Type B pancreatic cell (in vitro differentiated cells): ENCODE measurements at regions not wholly inside any gene's neighbourhood (a gene's known extent, or its start where the extent isn't known, plus 50 kb on each side); places are given as distances from the start of the nearest gene placed in this dataset.
"Not testable (repeated sequence)": the region's sequence is repeated elsewhere in the genome, so short reads cannot be mapped to it uniquely, and the experiment has no call there.

Experiments
- DNase-seq: peaks from one replicate; pipeline ENCODE4 v3.0.0; 2021; ENCODE audit warnings: mixed read lengths; ENCODE audit not compliant: unreplicated experiment; ENCODE audit errors: extremely low spot score
- H3K27ac Mint-ChIP-seq: 2 replicates; pipeline ENCODE4 v1.8.0; 2021; ENCODE audit warnings: mild to moderate bottlenecking, mixed read lengths
- H3K27me3 Mint-ChIP-seq: 2 replicates; pipeline ENCODE4 v1.8.0; 2021; ENCODE audit warnings: mixed read lengths
- H3K36me3 Mint-ChIP-seq: 2 replicates; pipeline ENCODE4 v1.8.0; 2021; ENCODE audit warnings: mixed read lengths
- H3K4me1 Mint-ChIP-seq: one replicate; pipeline ENCODE4 v1.8.0; 2021; ENCODE audit warnings: mixed read lengths; ENCODE audit not compliant: unreplicated experiment
- H3K4me3 Mint-ChIP-seq: 2 replicates; pipeline ENCODE4 v1.8.0; 2021; ENCODE audit warnings: mild to moderate bottlenecking, mixed read lengths
- H3K9me3 Mint-ChIP-seq: 2 replicates; pipeline ENCODE4 v1.8.0; 2021; ENCODE audit warnings: mixed read lengths
- TF ChIP-seq, protein P1 (sequence below): fragments of 200-600 bp; sonication (generic); conservative IDR thresholded peaks from 2 replicates; pipeline ENCODE4 v1.5.0; 2021; ENCODE audit warnings: antibody characterized with exemption, mild to moderate bottlenecking

GRCh38 chr1:121443001-121443540, 258.3 kb downstream of the SRGAP2C start:
- no peak overlapping the region for H3K4me3 Mint-ChIP-seq
- H3K36me3 Mint-ChIP-seq = no peaks in the 10 kb centered on the region
- no peaks in the 10 kb centered on the region for H3K27me3 Mint-ChIP-seq
- peaks cover 9% of the 10 kb centered on the region for H3K9me3 Mint-ChIP-seq
- H3K27ac Mint-ChIP-seq = no peak overlapping the region
- H3K4me1 Mint-ChIP-seq = no peaks in the 10 kb centered on the region
- TF ChIP-seq, protein P1, sequence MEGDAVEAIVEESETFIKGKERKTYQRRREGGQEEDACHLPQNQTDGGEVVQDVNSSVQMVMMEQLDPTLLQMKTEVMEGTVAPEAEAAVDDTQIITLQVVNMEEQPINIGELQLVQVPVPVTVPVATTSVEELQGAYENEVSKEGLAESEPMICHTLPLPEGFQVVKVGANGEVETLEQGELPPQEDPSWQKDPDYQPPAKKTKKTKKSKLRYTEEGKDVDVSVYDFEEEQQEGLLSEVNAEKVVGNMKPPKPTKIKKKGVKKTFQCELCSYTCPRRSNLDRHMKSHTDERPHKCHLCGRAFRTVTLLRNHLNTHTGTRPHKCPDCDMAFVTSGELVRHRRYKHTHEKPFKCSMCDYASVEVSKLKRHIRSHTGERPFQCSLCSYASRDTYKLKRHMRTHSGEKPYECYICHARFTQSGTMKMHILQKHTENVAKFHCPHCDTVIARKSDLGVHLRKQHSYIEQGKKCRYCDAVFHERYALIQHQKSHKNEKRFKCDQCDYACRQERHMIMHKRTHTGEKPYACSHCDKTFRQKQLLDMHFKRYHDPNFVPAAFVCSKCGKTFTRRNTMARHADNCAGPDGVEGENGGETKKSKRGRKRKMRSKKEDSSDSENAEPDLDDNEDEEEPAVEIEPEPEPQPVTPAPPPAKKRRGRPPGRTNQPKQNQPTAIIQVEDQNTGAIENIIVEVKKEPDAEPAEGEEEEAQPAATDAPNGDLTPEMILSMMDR = no peak
- no peak for DNase-seq

- H3K27ac Mint-ChIP-seq = no peak overlapping the region
- no peak for DNase-seq
- H3K4me3 Mint-ChIP-seq = no peak overlapping the region
- H3K9me3 Mint-ChIP-seq = peaks cover 9% of the 10 kb centered on the region
- no peaks in the 10 kb centered on the region for H3K27me3 Mint-ChIP-seq
- H3K36me3 Mint-ChIP-seq = no peaks in the 10 kb centered on the region
- H3K4me1 Mint-ChIP-seq = no peaks in the 10 kb centered on the region
- TF ChIP-seq, protein P1 = no peak
These were observed 259.3 kb downstream of the SRGAP2C start for GRCh38 chr1:121444096-121444495.

DNA sequence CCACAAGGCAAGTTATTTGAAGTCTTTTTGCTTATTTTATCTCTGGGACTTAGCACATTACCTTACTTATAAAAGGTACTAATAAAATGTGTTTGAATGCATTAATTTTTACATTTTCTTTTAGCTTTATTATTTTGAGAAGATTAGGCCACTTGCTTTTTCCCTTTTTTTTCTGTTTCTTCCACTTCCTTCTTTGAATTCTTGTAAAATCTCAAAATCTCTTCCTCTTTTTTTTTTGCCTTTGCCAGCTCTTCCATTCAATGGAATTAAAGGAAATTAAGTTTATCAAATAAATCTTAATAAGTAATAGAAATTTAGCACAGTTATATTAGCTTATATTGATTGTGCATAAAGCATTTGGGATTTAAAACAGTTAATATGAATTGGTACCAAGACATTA, 260.9 kb downstream of the SRGAP2C start:
- Mint-ChIP-seq H3K4me3 (no peak overlapping the region), H3K4me1 (no peaks in the 10 kb centered on the region), H3K27me3 (no peaks in the 10 kb centered on the region), H3K27ac (no peak overlapping the region), H3K36me3 (no peaks in the 10 kb centered on the region), H3K9me3 (peaks cover 2% of the 10 kb centered on the region)
- no peak for DNase-seq
- TF ChIP-seq, protein P1 = no peak

- not testable (repeated sequence) for H3K4me3 Mint-ChIP-seq, H3K4me1 Mint-ChIP-seq, H3K27me3 Mint-ChIP-seq, DNase-seq, H3K36me3 Mint-ChIP-seq, H3K27ac Mint-ChIP-seq, H3K9me3 Mint-ChIP-seq
- TF ChIP-seq, protein P1 = peak; percentile 79
These were observed 262.6 kb downstream of the SRGAP2C start for GRCh38 chr1:121447280-121447923.

DNA sequence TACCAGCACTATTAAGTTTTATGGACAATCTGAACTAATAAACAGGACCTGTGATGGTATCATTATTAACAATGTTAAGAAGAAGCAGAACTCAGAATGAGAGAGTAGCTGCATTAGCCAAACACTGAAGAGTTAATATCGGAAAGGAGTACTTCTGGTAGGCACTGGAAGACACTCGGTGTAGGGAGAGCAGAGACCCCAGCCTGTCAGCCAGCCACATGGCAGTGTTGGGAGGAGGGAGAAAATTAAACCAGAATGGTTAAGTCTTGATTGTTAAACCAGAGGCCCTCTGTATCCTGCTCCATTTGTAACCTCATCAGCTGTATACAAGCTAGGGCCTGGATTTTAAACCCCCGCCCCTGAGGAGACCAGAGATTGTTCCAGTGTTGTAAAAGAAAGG, 263.3 kb downstream of the SRGAP2C start:
- DNase-seq, H3K36me3 Mint-ChIP-seq, H3K4me3 Mint-ChIP-seq, H3K27me3 Mint-ChIP-seq, H3K4me1 Mint-ChIP-seq, H3K27ac Mint-ChIP-seq, H3K9me3 Mint-ChIP-seq: not testable (repeated sequence)

- H3K27ac Mint-ChIP-seq = no peak overlapping the region
- no peaks in the 10 kb centered on the region for H3K27me3 Mint-ChIP-seq
- TF ChIP-seq, protein P1 = no peak
- H3K4me3 Mint-ChIP-seq = no peak overlapping the region
- no peaks in the 10 kb centered on the region for H3K36me3 Mint-ChIP-seq
- no peaks in the 10 kb centered on the region for H3K9me3 Mint-ChIP-seq
- no peak for DNase-seq
- no peaks in the 10 kb centered on the region for H3K4me1 Mint-ChIP-seq
These were observed 264.1 kb downstream of the SRGAP2C start for GRCh38 chr1:121448851-121449250.
